AG09309 (cell line): ENCODE measurements at regions not wholly inside any gene's neighbourhood (a gene's known extent, or its start where the extent isn't known, plus 50 kb on each side); places are given as distances from the start of the nearest gene placed in this dataset.

Source experiments
- DNase-seq: peaks from one replicate; pipeline ENCODE4 v3.0.0-alpha.2; 2010; ENCODE audit warnings: low read depth
- H3K4me3 ChIP-seq: 2 replicates; pipeline ENCODE4 v1.5.1; 2011; ENCODE audit warnings: mild to moderate bottlenecking, low read depth, low read length, moderate library complexity; ENCODE audit not compliant: control insufficient read depth
- TF ChIP-seq, protein P1 (sequence below): IDR thresholded peaks from 2 replicates; pipeline ENCODE4 v1.5.1; 2011; ENCODE audit warnings: mild to moderate bottlenecking, low read depth, low read length, inconsistent platforms; ENCODE audit not compliant: insufficient read depth, control insufficient read depth; ENCODE audit errors: missing control alignments

- no peak overlapping the region for H3K4me3 ChIP-seq
- TF ChIP-seq, protein P1, sequence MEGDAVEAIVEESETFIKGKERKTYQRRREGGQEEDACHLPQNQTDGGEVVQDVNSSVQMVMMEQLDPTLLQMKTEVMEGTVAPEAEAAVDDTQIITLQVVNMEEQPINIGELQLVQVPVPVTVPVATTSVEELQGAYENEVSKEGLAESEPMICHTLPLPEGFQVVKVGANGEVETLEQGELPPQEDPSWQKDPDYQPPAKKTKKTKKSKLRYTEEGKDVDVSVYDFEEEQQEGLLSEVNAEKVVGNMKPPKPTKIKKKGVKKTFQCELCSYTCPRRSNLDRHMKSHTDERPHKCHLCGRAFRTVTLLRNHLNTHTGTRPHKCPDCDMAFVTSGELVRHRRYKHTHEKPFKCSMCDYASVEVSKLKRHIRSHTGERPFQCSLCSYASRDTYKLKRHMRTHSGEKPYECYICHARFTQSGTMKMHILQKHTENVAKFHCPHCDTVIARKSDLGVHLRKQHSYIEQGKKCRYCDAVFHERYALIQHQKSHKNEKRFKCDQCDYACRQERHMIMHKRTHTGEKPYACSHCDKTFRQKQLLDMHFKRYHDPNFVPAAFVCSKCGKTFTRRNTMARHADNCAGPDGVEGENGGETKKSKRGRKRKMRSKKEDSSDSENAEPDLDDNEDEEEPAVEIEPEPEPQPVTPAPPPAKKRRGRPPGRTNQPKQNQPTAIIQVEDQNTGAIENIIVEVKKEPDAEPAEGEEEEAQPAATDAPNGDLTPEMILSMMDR: no peak
- no peak for DNase-seq
Observed at GRCh38 chr3:27826448-27826847, 104.3 kb upstream of the EOMES start.

DNA sequence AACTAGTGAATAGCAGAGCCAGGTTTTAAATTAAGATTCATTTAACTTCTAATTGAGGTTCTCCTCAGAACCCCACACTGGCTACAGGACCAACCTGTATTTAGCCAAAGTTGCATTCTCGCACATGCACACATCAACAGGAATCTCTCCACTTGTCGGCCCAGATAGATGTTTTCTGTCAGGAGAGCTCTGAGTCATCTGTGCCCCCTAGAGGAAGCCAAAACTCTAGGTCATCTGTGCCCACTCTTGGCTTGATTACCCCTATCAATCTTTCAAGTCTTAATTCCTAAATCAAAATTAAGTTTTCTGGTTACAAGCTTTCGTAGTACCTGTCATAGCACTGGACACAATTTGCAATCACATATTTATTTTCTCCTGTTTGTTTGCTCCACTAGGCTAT is 104.9 kb upstream of the EOMES start:
- DNase-seq: no peak
- TF ChIP-seq, protein P1: no peak
- no peak overlapping the region for H3K4me3 ChIP-seq

DNA sequence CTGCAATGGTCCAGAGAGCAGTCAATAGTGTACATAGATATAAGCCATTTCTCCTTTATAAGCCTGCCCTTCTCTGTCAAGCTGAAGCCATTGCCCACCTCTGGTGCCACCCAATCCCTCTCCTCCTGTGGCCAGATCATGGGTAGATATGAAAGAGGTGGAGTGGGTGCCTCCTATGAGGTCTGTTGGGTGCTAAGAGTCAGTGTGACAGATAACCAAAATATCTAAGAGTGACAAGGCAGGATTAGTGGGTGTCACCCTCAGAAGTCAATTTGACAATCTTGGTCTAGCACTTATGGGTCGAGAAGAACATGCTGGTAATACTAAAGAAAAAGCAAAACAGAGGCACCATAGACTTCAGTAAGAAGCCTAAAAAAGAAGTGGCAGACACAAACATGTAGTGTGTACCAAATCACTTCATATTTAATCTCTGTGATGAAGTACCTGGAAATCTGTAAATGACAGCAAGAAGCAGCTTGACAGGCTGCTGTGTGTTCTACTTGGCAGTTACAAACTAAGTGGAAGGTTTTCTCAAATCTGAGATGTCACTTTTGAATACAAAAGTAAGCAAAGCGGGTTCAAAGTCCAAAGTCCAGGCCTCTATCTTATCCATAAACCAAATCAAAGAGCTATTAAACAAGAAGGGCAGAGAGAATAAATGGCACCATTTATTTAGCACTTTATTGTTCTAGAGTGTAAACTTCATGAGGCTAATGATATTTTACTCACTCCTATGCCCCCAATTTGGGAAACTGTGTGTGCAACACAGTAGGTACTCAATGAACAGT is 118.9 kb upstream of the EOMES start:
- no peak overlapping the region for H3K4me3 ChIP-seq
- TF ChIP-seq, protein P1: no peak
- DNase-seq: no peak

GRCh38 chr3:27844052-27844675 is 122.0 kb upstream of the EOMES start:
- no peak overlapping the region for H3K4me3 ChIP-seq
- DNase-seq: no peak
- TF ChIP-seq, protein P1: no peak

GRCh38 chr3:27847697-27848096 is 125.6 kb upstream of the EOMES start:
- no peak for DNase-seq
- H3K4me3 ChIP-seq: no peak overlapping the region
- TF ChIP-seq, protein P1: no peak

DNA sequence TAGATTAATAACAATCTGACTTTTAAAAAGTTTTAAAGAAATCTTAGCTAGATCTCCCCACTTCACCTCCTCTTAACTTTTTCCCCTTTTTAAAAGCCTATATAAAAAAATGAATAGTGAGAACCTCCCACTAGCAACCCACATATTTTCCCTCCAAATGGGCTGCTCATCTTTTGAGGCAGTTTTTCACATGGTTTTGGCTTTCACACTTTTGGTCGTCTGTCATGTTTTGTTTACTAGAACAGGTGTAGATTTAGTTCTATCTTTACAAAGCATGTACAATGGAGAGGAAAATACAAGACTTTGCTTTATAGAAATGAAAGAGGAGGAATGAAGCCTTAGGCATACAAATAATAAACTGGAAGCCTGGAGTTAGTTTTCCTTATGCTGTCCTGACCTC is 126.7 kb upstream of the EOMES start:
- H3K4me3 ChIP-seq: no peak overlapping the region
- DNase-seq: no peak
- TF ChIP-seq, protein P1: no peak
